Tibial nerve (tissue), 4 donors: ENCODE measurements at regions not wholly inside any gene's neighbourhood (a gene's known extent, or its start where the extent isn't known, plus 50 kb on each side); places are given as distances from the start of the nearest gene placed in this dataset.

Experiments used
- DNase-seq, 2 donors: peaks; one replicate each; pipeline ENCODE4 v3.0.0-alpha.2; 2019; ENCODE audit warnings: low spot score in 2 of 2
- H3K27ac ChIP-seq, 4 donors: fragments of 200-600 bp; sonication (generic) in 3 of 4; one replicate each; pipeline ENCODE4 v1.5.1; 2017 to 2019; ENCODE audit warnings: mild to moderate bottlenecking in 1 of 4
- H3K27me3 ChIP-seq, 2 donors: fragments of 200-600 bp; sonication (generic) in 1 of 2; one replicate each; pipeline versions ENCODE4 v1.5.1 to v1.6.0; 2017 to 2019
- H3K36me3 ChIP-seq, 3 donors: fragments of 200-600 bp; sonication (generic); one replicate each; pipeline ENCODE4 v1.5.1; 2018 to 2019
- H3K4me1 ChIP-seq, 4 donors: fragments of 200-600 bp; sonication (generic) in 3 of 4; one replicate each; pipeline ENCODE4 v1.5.1; 2017 to 2019
- H3K4me3 ChIP-seq, 4 donors: fragments of 200-600 bp; sonication (generic) in 3 of 4; one replicate each; pipeline ENCODE4 v1.5.1; 2017 to 2019; ENCODE audit warnings: mild to moderate bottlenecking in 1 of 4, moderate library complexity in 1 of 4
- H3K9me3 ChIP-seq, 4 donors: fragments of 200-600 bp; sonication (generic) in 3 of 4; one replicate each; pipeline ENCODE4 v1.5.1; 2017 to 2019
- CTCF ChIP-seq, 5 experiments: fragments of 200-600 bp in 3 of 5; fragments of 450-650 bp in 2 of 5; sonication (generic) in 3 of 5; IDR thresholded peaks; one replicate each; pipeline ENCODE4 v1.5.1; 2016 to 2019; ENCODE audit warnings: antibody characterized with exemption in 5 of 5, mild to moderate bottlenecking in 3 of 5, moderate library complexity in 2 of 5
- EP300 ChIP-seq, 2 donors: sonication (generic); formaldehyde crosslinking; IDR thresholded peaks; one replicate each; pipeline ENCODE4 v1.6.1; 2017; ENCODE audit warnings: antibody characterized with exemption in 2 of 2, mild to moderate bottlenecking in 1 of 2
- POLR2A ChIP-seq, 2 donors: fragments of 450-650 bp; IDR thresholded peaks; one replicate each; pipeline ENCODE4 v1.6.1; 2017; ENCODE audit warnings: antibody characterized with exemption in 2 of 2, mild to moderate bottlenecking in 2 of 2, moderate library complexity in 2 of 2
- WGBS, 2 donors: methylation state at CpG; one replicate each; pipeline ENCODE4 v1.1.5; 2018; 5-methylcytosine and 5-hydroxymethylcytosine counted together

- WGBS, 2 donors = 86 to 89% methylated on average over 5 of the region's 5 CpGs
- no peaks in the 10 kb centered on the region for H3K9me3 ChIP-seq
- H3K27ac ChIP-seq = no peak overlapping the region
- no peak overlapping the region for H3K4me3 ChIP-seq
- peaks cover 0 to 17% of the 10 kb centered on the region in 2 donors for H3K27me3 ChIP-seq
- DNase-seq = no peak
- no peak for TF ChIP-seq POLR2A (IDR thresholded peaks at IDR 0.05)
- TF ChIP-seq CTCF (IDR thresholded peaks at IDR 0.05) = no peak
- no peak for TF ChIP-seq EP300 (IDR thresholded peaks at IDR 0.05)
- H3K4me1 ChIP-seq = no peaks in the 10 kb centered on the region
- H3K36me3 ChIP-seq = no peaks in the 10 kb centered on the region
Observed at GRCh38 chr14:65943916-65944410, 531.4 kb downstream of the FUT8 start.

- no peak for DNase-seq
- Histone ChIP-seq H3K9me3 (no peaks in the 10 kb centered on the region), H3K4me1 (no peaks in the 10 kb centered on the region), H3K36me3 (no peaks in the 10 kb centered on the region), H3K4me3 (no peak overlapping the region), H3K27me3 (peaks cover 0 to 17% of the 10 kb centered on the region in 2 donors), H3K27ac (no peak overlapping the region)
- 78 to 85% methylated on average over 3 of the region's 3 CpGs for WGBS, 2 donors
- no peak for TF ChIP-seq EP300 (IDR thresholded peaks at IDR 0.05)
- no peak for TF ChIP-seq POLR2A (IDR thresholded peaks at IDR 0.05)
- TF ChIP-seq CTCF (IDR thresholded peaks at IDR 0.05) = no peak
Observed at GRCh38 chr14:65945327-65945726, 532.8 kb downstream of the FUT8 start.

- Histone ChIP-seq H3K9me3 (no peaks in the 10 kb centered on the region), H3K27me3 (peaks cover 0 to 17% of the 10 kb centered on the region in 2 donors), H3K36me3 (no peaks in the 10 kb centered on the region), H3K4me3 (no peak overlapping the region), H3K4me1 (no peaks in the 10 kb centered on the region), H3K27ac (no peak overlapping the region)
- WGBS, 2 donors = 79 to 83% methylated on average over 4 of the region's 4 CpGs
- TF ChIP-seq POLR2A (IDR thresholded peaks at IDR 0.05) (no peak), CTCF (IDR thresholded peaks at IDR 0.05) (no peak), EP300 (IDR thresholded peaks at IDR 0.05) (no peak)
- no peak for DNase-seq
Observed at GRCh38 chr14:65946494-65946893, 534.0 kb downstream of the FUT8 start.

- peaks cover 0 to 17% of the 10 kb centered on the region in 2 donors for H3K27me3 ChIP-seq
- no peak overlapping the region for H3K4me3 ChIP-seq
- 58 to 66% methylated on average over 8 of the region's 8 CpGs for WGBS, 2 donors
- no peak overlapping the region for H3K27ac ChIP-seq
- DNase-seq = no peak
- H3K36me3 ChIP-seq = no peaks in the 10 kb centered on the region
- TF ChIP-seq EP300 (IDR thresholded peaks at IDR 0.05) = no peak
- no peak for TF ChIP-seq POLR2A (IDR thresholded peaks at IDR 0.05)
- TF ChIP-seq CTCF (IDR thresholded peaks at IDR 0.05) = no peak
- no peaks in the 10 kb centered on the region for H3K4me1 ChIP-seq
- H3K9me3 ChIP-seq = no peaks in the 10 kb centered on the region
Observed at GRCh38 chr14:65948302-65948701, 535.8 kb downstream of the FUT8 start.

GRCh38 chr14:65949711-65950516 lies 536.3 kb upstream of the CCDC196 start:
- DNase-seq = no peak
- no peak overlapping the region for H3K27ac ChIP-seq
- peaks cover 0 to 17% of the 10 kb centered on the region in 2 donors for H3K27me3 ChIP-seq
- H3K4me3 ChIP-seq = no peak overlapping the region
- no peaks in the 10 kb centered on the region for H3K9me3 ChIP-seq
- no peak for TF ChIP-seq POLR2A (IDR thresholded peaks at IDR 0.05)
- no peak for TF ChIP-seq EP300 (IDR thresholded peaks at IDR 0.05)
- TF ChIP-seq CTCF (IDR thresholded peaks at IDR 0.05) = no peak
- WGBS, 2 donors = 59 to 61% methylated on average over 4 of the region's 4 CpGs
- H3K36me3 ChIP-seq = no peaks in the 10 kb centered on the region
- no peaks in the 10 kb centered on the region for H3K4me1 ChIP-seq
